ENCODE measurements at regions not wholly inside any gene's neighbourhood (a gene's known extent, or its start where the extent isn't known, plus 50 kb on each side); places are given as distances from the start of the nearest gene placed in this dataset.

GRCh38 chr4:144223149-144223548, 82.6 kb upstream of the GYPA start:
- TF ChIP-seq FOXA1 (IDR thresholded peaks at IDR 0.05) (no peak), SUZ12 (IDR thresholded peaks at IDR 0.05) (no peak), SP1 (IDR thresholded peaks at IDR 0.05) (no peak), ZNF384 (IDR thresholded peaks at IDR 0.05) (no peak), ARNT (IDR thresholded peaks at IDR 0.05) (no peak), FOXK2 (IDR thresholded peaks at IDR 0.05) (no peak)

Measured in HEK293T (cell line).